K562 (cell line): ENCODE measurements at regions not wholly inside any gene's neighbourhood (a gene's known extent, or its start where the extent isn't known, plus 50 kb on each side); places are given as distances from the start of the nearest gene placed in this dataset.

Source experiments
- ATAC-seq: fragments of 200-7000 bp; cut with Tn5 transposase; 3 replicates; pipeline ENCODE4 v1.9.1; 2020; ENCODE audit warnings: moderate library complexity
- BruUV-seq: library from RNA; stranded (reverse); fragments of 400-500 nt; replicated peaks from 2 replicates; lab custom pipeline; 2021; lab: Mats Ljungman, UMichigan
- CTCF ChIA-PET: fragments of 300-600 bp; formaldehyde crosslinking; extraction: SDS; loops from one replicate; lab custom pipeline; 2021; ENCODE audit warnings: low intra/inter-chr PET ratio; lab: Yijun Ruan, JAX
- POLR2A ChIA-PET: fragments of 300-600, 350-650 bp; sonication (Branson Sonifier 250); formaldehyde crosslinking; extraction: SDS; loops from one replicate; lab custom pipeline; 2021; ENCODE audit warnings: antibody characterized with exemption, inconsistent platforms; lab: Yijun Ruan, JAX
- DNase-seq, 4 experiments: peaks; one replicate each; pipeline versions ENCODE4 v3.0.0 to v3.0.0-alpha.2; 2011 to 2018; ENCODE audit warnings: low spot score in 3 of 4, mixed read lengths in 3 of 4; ENCODE audit errors: extremely low read depth in 1 of 4
- FAIRE-seq: peaks from 2 replicates; lab custom pipeline; 2011; peaks lifted over from hg19 to GRCh38; lab: Jason Lieb, UNC
- H2AFZ ChIP-seq: 2 replicates; pipeline ENCODE4 v1.6.0; 2011; ENCODE audit warnings: low read depth, low read length, control low read depth, inconsistent platforms
- H3K27ac ChIP-seq: fragments of 200-600 bp; 3 replicates; pipeline ENCODE4 v1.8.0; 2011; ENCODE audit warnings: low read depth, mild to moderate bottlenecking, control low read depth, inconsistent platforms, low read length, moderate library complexity, mixed read lengths; ENCODE audit errors: extremely low read depth
- H3K27me3 ChIP-seq, 2 experiments: fragments of 300-600 bp in 1 of 2; 2 replicates in 1 of 2; 3 replicates in 1 of 2; pipeline versions ENCODE4 v1.6.0 to v1.8.0; 2011; ENCODE audit warnings: inconsistent platforms in 2 of 2, low read length in 2 of 2, mild to moderate bottlenecking in 1 of 2, mixed read lengths in 1 of 2, moderate library complexity in 1 of 2; ENCODE audit not compliant: control insufficient read depth in 2 of 2, insufficient read depth in 2 of 2
- H3K36me3 ChIP-seq: fragments of 300-600 bp; 3 replicates; pipeline ENCODE4 v1.8.0; 2011; ENCODE audit warnings: mild to moderate bottlenecking, low read length, inconsistent platforms; ENCODE audit not compliant: control insufficient read depth, insufficient read depth
- H3K4me1 ChIP-seq, 2 experiments: fragments of 200-600 bp in 1 of 2; replicated peaks in 1 of 2; 2 replicates in 1 of 2; 3 replicates in 1 of 2; pipeline versions ENCODE4 v1.5.1 to v1.8.0; 2011; ENCODE audit warnings: inconsistent platforms in 2 of 2, low read length in 2 of 2, mild to moderate bottlenecking in 1 of 2, mixed read lengths in 1 of 2, moderate library complexity in 1 of 2; ENCODE audit not compliant: control insufficient read depth in 2 of 2, insufficient read depth in 2 of 2
- H3K4me2 ChIP-seq: 2 replicates; pipeline ENCODE4 v1.6.1; 2011; ENCODE audit warnings: low read length, control low read depth, inconsistent platforms, mixed read lengths; ENCODE audit not compliant: insufficient read depth
- H3K4me3 ChIP-seq: fragments of 200-600 bp; sonication (generic), shearing (Covaris generic); 2 replicates; pipeline ENCODE4 v1.5.1; 2016; ENCODE audit warnings: control low read depth, inconsistent platforms
- H3K79me2 ChIP-seq: fragments of 200-600 bp; 3 replicates; pipeline ENCODE4 v1.8.0; 2011; ENCODE audit warnings: low read length, inconsistent platforms; ENCODE audit not compliant: control insufficient read depth, insufficient read depth
- H3K9ac ChIP-seq, 2 experiments: 2 replicates each; pipeline versions ENCODE4 v1.6.0 to v1.6.1; 2011; ENCODE audit warnings: low read depth in 2 of 2, low read length in 2 of 2, control low read depth in 1 of 2, inconsistent platforms in 1 of 2, mild to moderate bottlenecking in 1 of 2, mixed read lengths in 1 of 2; ENCODE audit not compliant: insufficient read depth in 1 of 2
- H3K9me1 ChIP-seq: one replicate; pipeline ENCODE4 v1.6.0; 2011; ENCODE audit warnings: inconsistent platforms, mild to moderate bottlenecking, low read length, moderate library complexity; ENCODE audit not compliant: control insufficient read depth, insufficient read depth
- H3K9me3 ChIP-seq: replicated peaks from 2 replicates; pipeline ENCODE4 v1.5.1; 2011; ENCODE audit warnings: low read depth, low read length, inconsistent platforms; ENCODE audit not compliant: control insufficient read depth, insufficient read depth
- H4K20me1 ChIP-seq: replicated peaks from 2 replicates; pipeline ENCODE4 v1.6.1; 2011; ENCODE audit warnings: low read length, inconsistent platforms, mixed read lengths; ENCODE audit not compliant: control insufficient read depth, insufficient read depth
- ATF7 ChIP-seq: fragments of 450-650 bp; IDR thresholded peaks from 2 replicates; pipeline ENCODE4 v1.7.1; 2014; ENCODE audit warnings: mild to moderate bottlenecking, moderate library complexity
- EP300 ChIP-seq: IDR thresholded peaks from 2 replicates; pipeline ENCODE4 v1.6.1; 2012; ENCODE audit warnings: low read length, improper control_type of control experiment
- FOSL1 ChIP-seq: fragments of 200-800 bp; sonication (Bioruptor generic); conservative IDR thresholded peaks from 2 replicates; pipeline ENCODE4 v1.6.1; 2016; ENCODE audit warnings: missing genetic modification characterization, missing compliant biosample characterization
- FOXA3 ChIP-seq, 2 experiments: fragments of 450-650 bp in 1 of 2; sonication (generic) in 1 of 2; formaldehyde crosslinking; IDR thresholded peaks in 1 of 2; conservative IDR thresholded peaks in 1 of 2; 2 replicates each; pipeline versions ENCODE4 v1.4.0 to v1.8.0; 2020 to 2022; ENCODE audit warnings: mild to moderate bottlenecking in 2 of 2, missing genetic modification reagents in 1 of 2
- FOXP1 ChIP-seq: sonication (generic); formaldehyde crosslinking; IDR thresholded peaks from 2 replicates; pipeline ENCODE4 v1.8.0; 2022; ENCODE audit warnings: mild to moderate bottlenecking, missing genetic modification reagents
- HDAC1 ChIP-seq, 2 experiments: fragments of 450-650 bp; IDR thresholded peaks; 2 replicates each; pipeline ENCODE4 v1.6.1; 2016 to 2017; ENCODE audit warnings: inconsistent platforms in 1 of 2, mild to moderate bottlenecking in 1 of 2, moderate library complexity in 1 of 2
- MAFK ChIP-seq: IDR thresholded peaks from 2 replicates; pipeline ENCODE4 v1.6.1; 2011; ENCODE audit warnings: low read length, improper control_type of control experiment
- MCM7 ChIP-seq, 2 experiments: fragments of 450-650 bp; IDR thresholded peaks; 2 replicates each; pipeline ENCODE4 v1.6.1; 2016 to 2018
- NR2C1 ChIP-seq, 2 experiments: fragments of 450-650 bp; IDR thresholded peaks; 2 replicates each; pipeline ENCODE4 v1.6.1; 2017; ENCODE audit warnings: mild to moderate bottlenecking in 2 of 2, antibody characterized with exemption in 1 of 2, inconsistent platforms in 1 of 2, missing compliant biosample characterization in 1 of 2, missing genetic modification characterization in 1 of 2
- RBM15 ChIP-seq: fragments of 200-400 bp; formaldehyde crosslinking; IDR thresholded peaks from 2 replicates; pipeline ENCODE4 v1.6.1; 2018; ENCODE audit warnings: mild to moderate bottlenecking, low read length, moderate library complexity; ENCODE audit not compliant: insufficient read depth
- RFX5 ChIP-seq: IDR thresholded peaks from 2 replicates; pipeline ENCODE4 v1.6.1; 2011; ENCODE audit warnings: low read depth, mild to moderate bottlenecking, improper control_type of control experiment, low read length
- RUNX1 ChIP-seq: sonication (generic); IDR thresholded peaks from 2 replicates; pipeline ENCODE4 v1.6.1; 2016; ENCODE audit warnings: antibody characterized with exemption, low read depth
- SPI1 ChIP-seq: IDR thresholded peaks from 2 replicates; pipeline ENCODE4 v1.6.1; 2011; ENCODE audit warnings: low read depth, low read length, control low read depth, borderline replicate concordance
- SRSF9 ChIP-seq: fragments of 200-400 bp; formaldehyde crosslinking; IDR thresholded peaks from 2 replicates; pipeline ENCODE4 v1.6.1; 2017; ENCODE audit warnings: low read depth, low read length, borderline replicate concordance
- STAT5A ChIP-seq: IDR thresholded peaks from 2 replicates; pipeline ENCODE4 v1.6.1; 2012; ENCODE audit warnings: low read length, inconsistent platforms, borderline replicate concordance
- TBL1XR1 ChIP-seq, 2 experiments: IDR thresholded peaks; 2 replicates each; pipeline ENCODE4 v1.6.1; 2012; ENCODE audit warnings: improper control_type of control experiment in 2 of 2, low read length in 2 of 2, mild to moderate bottlenecking in 1 of 2
- TCF3 ChIP-seq: sonication (generic); formaldehyde crosslinking; IDR thresholded peaks from 2 replicates; pipeline ENCODE4 v1.4.0; 2020; ENCODE audit warnings: mild to moderate bottlenecking, missing genetic modification reagents
- ZFP36 ChIP-seq: fragments of 150-350 bp; IDR thresholded peaks from 2 replicates; pipeline ENCODE4 v1.6.1; 2018; ENCODE audit warnings: low read length, low read depth; ENCODE audit not compliant: partially characterized antibody
- ZNF143 ChIP-seq: sonication (generic); formaldehyde crosslinking; IDR thresholded peaks from 2 replicates; pipeline ENCODE4 v1.9.0; 2022; ENCODE audit warnings: mild to moderate bottlenecking, missing genetic modification reagents
- WGBS: fragments of 100-300 bp; shearing (Covaris generic); methylation state at CpG from one replicate; pipeline ENCODE4 v1.1.6; 2016; ENCODE audit warnings: low coverage, mixed read lengths; ENCODE audit not compliant: insufficient coverage; ENCODE audit errors: missing lambda C conversion rate; 5-methylcytosine and 5-hydroxymethylcytosine counted together
- in situ Hi-C: fragments of 300-500 bp; cut with MboI; formaldehyde crosslinking; loops from 4 replicates; pipeline ENCODE4 v1.15.0; 2018; ENCODE audit warnings: inconsistent platforms, mixed read lengths
- intact Hi-C: fragments of 100-400 bp; cut with micrococcal nuclease; formaldehyde crosslinking; loops from 2 replicates; pipeline ENCODE4 v1.14.2; 2022
- TF ChIP-seq, protein P1 (sequence below), 2 experiments: IDR thresholded peaks in 1 of 2; conservative IDR thresholded peaks in 1 of 2; 2 replicates each; pipeline ENCODE4 v1.6.1; 2016; ENCODE audit warnings: low read depth in 2 of 2, mild to moderate bottlenecking in 1 of 2, missing compliant biosample characterization in 1 of 2, missing genetic modification characterization in 1 of 2, moderate library complexity in 1 of 2

DNA sequence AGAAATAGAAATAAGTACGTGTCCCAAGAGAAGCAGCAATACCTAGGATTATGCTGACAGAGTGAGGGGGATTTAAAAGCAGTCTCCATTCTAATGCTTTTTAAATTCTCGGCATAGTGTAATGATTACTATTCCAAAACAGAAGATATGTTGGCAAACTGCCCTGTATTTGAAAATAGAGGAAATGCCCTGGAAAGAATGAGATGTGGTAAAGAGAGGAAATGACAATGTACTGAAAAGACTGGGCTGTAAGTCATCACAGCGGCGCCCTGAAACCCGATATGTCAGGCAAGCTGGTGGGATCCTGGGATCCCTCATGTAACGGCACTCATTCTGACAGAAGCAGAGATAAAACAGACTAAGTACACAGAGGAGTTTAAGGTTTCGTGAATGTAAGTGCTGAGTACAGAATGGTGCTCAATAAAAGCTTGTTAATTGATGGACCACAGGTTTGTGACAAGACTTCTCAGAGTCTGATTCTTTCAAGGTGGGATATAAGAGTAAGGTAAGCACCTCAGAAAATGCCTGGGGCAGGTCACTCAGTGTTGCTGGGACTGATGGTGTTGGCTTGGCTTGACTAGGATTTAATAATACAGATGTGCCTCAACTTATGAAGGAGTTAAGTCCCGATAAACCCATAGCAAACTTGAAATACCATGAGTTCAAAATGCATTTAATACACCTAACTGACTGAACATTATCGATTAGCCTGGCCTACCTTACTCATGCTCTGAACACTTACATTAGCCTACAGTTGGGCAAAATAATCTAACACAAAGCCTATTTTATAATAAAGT is 91.4 kb downstream of the NFKBIZ start:
- FAIRE-seq, result no peak
- no peak for TF ChIP-seq RUNX1
- peak in 1 of 2 experiments; percentile 81; a peak in 2 of 4 replicates for TF ChIP-seq FOXA3 (CRISPR knock-in tag; conservative IDR thresholded peaks at IDR 0.05 in 1 of 2, IDR thresholded peaks at IDR 0.05 in 1 of 2)
- TF ChIP-seq STAT5A, result no peak
- TF ChIP-seq RFX5, result no peak
- no peak for TF ChIP-seq SRSF9
- TF ChIP-seq MCM7 (IDR thresholded peaks at IDR 0.05), result no peak
- TF ChIP-seq MAFK, result no peak
- no peak for TF ChIP-seq NR2C1 (IDR thresholded peaks at IDR 0.05)
- TF ChIP-seq NR2C1 (tag; IDR thresholded peaks at IDR 0.05), result no peak
- TF ChIP-seq TBL1XR1 (IDR thresholded peaks at IDR 0.05; ENCODE audit: low read length in 2 of 2), result no peak
- TF ChIP-seq ZFP36, result peak; percentile 32
- TF ChIP-seq ATF7, result 0 out of 2 replicates have a peak, but pooled peaks have one; percentile 22
- no peak for TF ChIP-seq TCF3 (CRISPR knock-in tag)
- TF ChIP-seq, protein P1, sequence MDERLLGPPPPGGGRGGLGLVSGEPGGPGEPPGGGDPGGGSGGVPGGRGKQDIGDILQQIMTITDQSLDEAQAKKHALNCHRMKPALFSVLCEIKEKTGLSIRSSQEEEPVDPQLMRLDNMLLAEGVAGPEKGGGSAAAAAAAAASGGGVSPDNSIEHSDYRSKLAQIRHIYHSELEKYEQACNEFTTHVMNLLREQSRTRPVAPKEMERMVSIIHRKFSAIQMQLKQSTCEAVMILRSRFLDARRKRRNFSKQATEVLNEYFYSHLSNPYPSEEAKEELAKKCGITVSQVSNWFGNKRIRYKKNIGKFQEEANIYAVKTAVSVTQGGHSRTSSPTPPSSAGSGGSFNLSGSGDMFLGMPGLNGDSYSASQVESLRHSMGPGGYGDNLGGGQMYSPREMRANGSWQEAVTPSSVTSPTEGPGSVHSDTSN (CRISPR knock-in tag; IDR thresholded peaks at IDR 0.05; ENCODE audit: low read depth), result no peak
- TF ChIP-seq, protein P1 (tag; conservative IDR thresholded peaks at IDR 0.05; ENCODE audit: low read depth), result peak; percentile 66
- peak; percentile 26; the same call in 1 of the 2 replicates for TF ChIP-seq FOSL1 (tag)
- no peak for TF ChIP-seq ZNF143 (CRISPR knock-in tag)
- TF ChIP-seq EP300, result peak; percentile 30; the same call in 1 of the 2 replicates
- TF ChIP-seq FOXP1, result no peak
- TF ChIP-seq SPI1, result peak; percentile 73; the same call in 1 of the 2 replicates
- no peak for TF ChIP-seq HDAC1 (IDR thresholded peaks at IDR 0.05)
- TF ChIP-seq RBM15, result no peak

More for the DNA sequence above, 91.4 kb downstream of the NFKBIZ start:
- in situ Hi-C loops, result no loop called here
- ATAC-seq (peak; percentile 87), DNase-seq (peak in 2 of 4 experiments; percentile 38 to 65)
- ChIA-PET POLR2A (interaction anchor here (0.5 kb wide), 1 partner anchor 91 kb away, joined by 3 read pairs; no protein-coding TSS in a partner anchor), CTCF (no interaction called here)
- Histone ChIP-seq H3K9ac (peak overlapping the region in 1 of 2 experiments; percentile 23; a peak in 1 of 4 replicates), H3K9me1 (no peaks in the 10 kb centered on the region), H3K27me3 (no peaks in the 10 kb centered on the region), H3K4me2 (peak overlapping the region; percentile 34; the same call in 1 of the 2 replicates), H2AFZ (peak overlapping the region; percentile 86), H3K9me3 (no peaks in the 10 kb centered on the region), H3K79me2 (no peaks in the 10 kb centered on the region), H3K27ac (peak overlapping the region; percentile 49; the same call in 1 of the 3 replicates), H3K4me3 (no peak overlapping the region), H3K36me3 (no peaks in the 10 kb centered on the region), H4K20me1 (no peaks in the 10 kb centered on the region), H3K4me1 (peaks cover 0 to 30% of the 10 kb centered on the region in 2 experiments; a peak in 4 of 5 replicates)
- intact Hi-C loops, result no loop called here
- no TSS peak for BruUV-seq
- WGBS, result 8% methylated on average over 9 of the region's 9 CpGs
